HK-2 (cell line): ENCODE measurements at regions not wholly inside any gene's neighbourhood (a gene's known extent, or its start where the extent isn't known, plus 50 kb on each side); places are given as distances from the start of the nearest gene placed in this dataset.

Experiments
- DNase-seq: peaks from one replicate; pipeline ENCODE4 v3.0.0-alpha.2; 2018; ENCODE audit not compliant: unreplicated experiment

GRCh38 chr21:24131056-24131455, 1476.2 kb downstream of the MRPL39 start:
- DNase-seq = no peak

DNA sequence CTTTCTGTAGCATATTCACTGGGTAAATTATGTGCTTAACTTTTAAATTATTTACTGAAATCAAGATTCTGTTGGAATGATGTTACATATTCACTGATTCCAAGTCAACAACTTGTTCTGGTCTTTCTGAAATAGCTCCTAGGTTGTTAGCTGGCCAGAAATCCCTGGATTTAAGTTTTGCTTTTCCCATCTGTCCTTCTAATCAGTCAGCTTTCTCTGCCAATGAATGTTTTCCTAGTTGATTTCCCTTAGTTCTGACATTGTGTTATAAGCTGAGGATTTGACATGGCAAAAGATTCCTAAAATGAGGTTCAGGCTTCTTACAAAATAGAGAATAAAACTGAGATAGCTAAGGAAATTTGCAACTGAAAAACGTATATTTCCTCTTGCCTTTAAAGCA, 1479.6 kb downstream of the MRPL39 start:
- no peak for DNase-seq

DNA sequence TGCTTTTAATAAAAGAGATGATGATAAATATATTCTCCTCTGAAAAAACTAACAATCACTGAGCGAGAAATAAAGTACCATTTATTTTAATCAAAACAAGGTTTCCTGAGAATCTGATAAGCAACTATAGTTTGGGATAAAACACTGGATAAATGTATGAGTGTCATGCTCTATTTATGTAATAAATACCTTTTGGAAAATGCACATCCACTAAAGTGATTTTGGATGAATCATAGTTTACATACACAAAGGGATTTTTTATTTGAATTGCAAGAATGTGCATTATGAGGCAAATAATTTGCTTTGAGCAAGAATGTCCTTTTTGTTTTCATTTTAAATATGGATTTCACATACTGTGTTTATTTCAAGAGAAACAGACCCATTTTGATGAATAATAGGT, 1483.5 kb downstream of the MRPL39 start:
- no peak for DNase-seq

DNA sequence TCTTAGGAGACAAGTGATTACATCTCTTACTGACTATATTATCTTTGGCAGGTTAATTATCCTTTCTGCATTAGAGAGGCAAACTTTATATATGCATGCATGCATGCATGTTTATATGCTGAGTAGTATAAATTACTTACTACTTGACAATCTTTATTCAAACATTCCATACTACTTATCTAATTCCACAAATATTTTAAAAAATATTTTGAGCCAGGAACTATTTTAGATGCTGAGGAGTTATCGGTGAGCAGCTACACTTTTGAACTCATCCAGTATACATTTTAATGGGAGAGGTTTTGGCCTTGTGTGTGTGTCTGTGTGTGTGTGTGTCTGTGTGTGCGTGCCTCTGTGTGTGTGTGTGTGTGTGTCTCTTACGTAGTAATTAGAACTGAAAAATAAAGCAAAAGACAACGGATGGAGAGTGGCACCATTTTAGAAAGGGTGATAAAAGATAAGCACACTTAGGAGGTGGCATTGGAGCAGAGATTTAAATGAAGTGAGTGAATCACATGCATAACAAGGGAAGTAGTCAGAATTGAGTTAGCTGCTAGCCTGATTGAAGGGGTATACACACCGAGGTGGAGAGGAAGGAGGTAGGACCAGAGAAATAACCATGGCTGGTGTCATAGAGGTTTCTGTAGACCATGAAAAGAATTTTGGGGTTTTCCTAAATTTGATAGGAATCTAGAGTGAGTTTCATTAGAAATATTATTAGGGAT, 1488.4 kb downstream of the MRPL39 start:
- DNase-seq = no peak

DNA sequence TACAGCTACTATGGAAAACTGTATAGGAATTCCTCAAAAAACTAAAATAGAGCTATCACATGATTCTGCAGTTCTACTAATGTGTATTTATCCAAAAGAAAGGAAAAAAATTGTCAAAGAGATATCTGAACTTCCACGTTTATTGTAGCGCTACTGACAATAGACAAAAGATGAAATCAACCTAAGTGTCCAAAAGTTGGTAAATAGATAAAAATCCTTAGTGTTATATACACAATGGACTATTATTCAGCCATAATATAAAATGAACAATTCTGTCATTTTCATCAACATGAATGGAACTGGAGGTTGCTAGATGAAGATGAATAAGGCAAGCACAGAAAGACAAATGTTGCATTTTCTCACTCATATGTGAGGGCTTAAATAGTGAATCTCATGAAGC, 1492.1 kb downstream of the MRPL39 start:
- no peak for DNase-seq

GRCh38 chr21:24112020-24112419, 1495.3 kb downstream of the MRPL39 start:
- no peak for DNase-seq

GRCh38 chr21:24110846-24111245, 1496.4 kb downstream of the MRPL39 start:
- DNase-seq = no peak

DNA sequence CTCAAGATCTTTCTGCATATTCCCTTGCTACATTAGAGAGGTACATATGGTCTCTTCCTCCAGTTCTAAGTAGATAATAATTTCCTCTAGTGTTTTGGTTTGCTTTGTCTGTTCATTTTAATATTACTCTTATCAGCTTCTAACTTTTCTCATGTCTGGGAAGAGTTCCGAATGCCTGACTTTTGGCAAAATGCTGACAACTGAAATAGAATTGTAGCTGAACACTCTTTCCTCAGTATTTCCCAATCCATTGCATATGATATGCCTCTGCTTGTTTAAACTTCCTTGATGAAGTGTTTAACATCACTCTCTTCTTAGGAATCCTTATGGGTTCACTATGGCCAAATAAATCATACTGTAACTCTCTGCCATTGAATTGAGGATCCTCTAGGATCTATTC, 1510.1 kb downstream of the MRPL39 start:
- DNase-seq = no peak

- no peak for DNase-seq
These were observed 1510.6 kb downstream of the MRPL39 start for GRCh38 chr21:24096651-24097050.

DNA sequence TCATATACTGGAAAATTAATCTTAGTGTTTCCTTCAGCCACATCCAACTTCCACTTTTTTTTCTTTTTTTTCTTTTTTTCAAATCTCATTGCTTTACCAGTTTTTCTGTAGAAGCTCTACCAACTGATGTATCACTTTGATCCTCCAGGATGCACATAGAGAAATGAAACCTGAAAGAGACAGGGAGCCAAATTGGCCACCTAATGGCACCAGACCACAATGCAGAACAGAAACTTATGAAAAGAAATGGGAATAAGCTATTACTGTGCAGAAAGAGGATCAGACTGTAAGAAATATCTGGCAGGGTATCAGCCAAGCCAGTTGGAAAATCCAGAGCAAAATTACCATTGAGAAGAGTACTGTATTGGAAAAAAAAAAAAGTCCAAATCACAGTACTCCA, 1514.2 kb downstream of the MRPL39 start:
- no peak for DNase-seq

- DNase-seq = no peak
These were observed 1531.1 kb downstream of the MRPL39 start for GRCh38 chr21:24076179-24076578.

DNA sequence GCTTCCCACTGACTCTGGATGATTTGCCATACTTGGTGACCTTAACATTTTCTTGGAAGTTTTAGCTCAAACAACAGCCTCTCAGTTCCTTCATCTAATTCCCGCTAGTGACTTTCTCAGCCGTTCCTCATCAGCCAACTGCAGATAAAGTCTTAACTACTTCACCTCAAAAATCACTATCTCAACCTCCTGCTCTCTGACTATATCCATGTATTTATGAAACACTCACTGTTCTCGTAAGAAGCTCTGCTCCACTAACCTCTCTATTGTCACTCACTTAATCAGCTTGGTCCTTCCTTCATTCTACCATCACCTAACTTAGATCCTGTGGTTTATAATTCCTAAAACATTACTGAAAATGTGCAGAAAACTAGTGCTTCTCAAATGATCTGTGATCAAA, 1551.6 kb downstream of the MRPL39 start:
- DNase-seq = no peak

DNA sequence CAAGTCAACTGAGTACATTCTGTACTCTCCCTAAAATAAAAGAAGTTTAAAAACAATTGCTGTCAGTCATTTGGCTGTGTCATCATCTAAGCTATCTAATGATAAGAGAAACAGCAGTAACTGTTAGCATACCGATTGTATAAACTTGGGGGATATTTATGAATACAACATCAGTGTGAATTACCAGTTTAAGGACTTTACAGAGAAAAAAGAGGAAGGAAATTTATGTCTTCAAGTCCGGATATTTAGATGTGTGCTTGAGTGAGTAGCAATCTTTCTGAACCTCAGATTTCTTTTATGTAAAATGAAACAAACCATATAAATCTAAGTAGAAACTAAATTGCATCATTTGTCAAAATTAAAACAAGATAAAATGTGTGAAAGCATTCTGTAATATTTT, 1557.0 kb downstream of the MRPL39 start:
- DNase-seq = no peak

DNA sequence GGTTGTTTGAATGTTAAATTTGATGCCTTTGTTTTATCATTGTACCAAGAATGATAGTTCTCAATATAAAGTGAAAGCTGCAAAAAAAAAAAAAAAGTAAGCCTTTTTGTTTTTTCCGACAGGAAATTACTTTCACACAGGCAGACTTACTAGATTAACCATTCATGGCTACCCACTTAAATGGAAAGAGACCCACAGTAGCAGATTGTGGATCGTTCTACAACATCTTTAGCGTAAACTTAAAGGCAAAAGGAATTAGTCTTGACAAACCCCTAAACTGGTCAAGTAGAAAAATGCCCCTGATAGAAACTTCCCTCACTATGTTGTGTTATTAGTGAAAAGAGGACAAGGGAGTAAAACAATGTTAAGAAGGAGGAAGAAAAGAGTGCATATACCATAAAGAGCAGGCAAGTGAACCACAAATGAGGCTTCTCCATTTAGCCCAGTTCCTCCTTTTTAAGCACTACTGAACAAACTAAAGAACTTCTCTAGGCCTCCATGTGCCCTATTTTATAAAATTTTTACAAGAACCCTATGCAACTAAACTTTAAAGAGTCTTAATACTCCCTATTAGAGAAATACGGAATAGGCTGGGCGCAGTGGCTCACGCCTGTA, 1560.3 kb downstream of the MRPL39 start:
- DNase-seq = no peak

- DNase-seq = peak; percentile 37
These were observed 1561.5 kb downstream of the MRPL39 start for GRCh38 chr21:24045775-24046215.

DNA sequence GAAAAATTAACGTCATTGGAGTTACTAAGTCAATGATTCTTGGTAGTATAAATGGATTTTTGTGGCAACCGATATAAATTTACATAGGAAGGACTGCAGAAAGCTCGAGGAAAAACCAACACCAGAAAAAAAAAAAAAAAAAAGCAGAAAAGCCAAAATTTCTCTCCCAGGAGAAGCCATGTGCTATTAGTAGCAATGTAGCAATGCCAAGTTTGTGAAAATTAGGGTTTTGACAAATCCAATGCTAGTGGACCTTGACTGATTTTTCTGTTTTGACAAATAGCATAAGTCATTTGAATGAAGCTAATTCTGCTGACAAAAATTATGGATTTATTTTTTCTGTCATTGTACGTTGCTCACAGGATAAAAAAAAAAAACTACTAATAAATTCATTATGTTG, 1561.9 kb downstream of the MRPL39 start:
- DNase-seq = no peak

GRCh38 chr21:24042687-24043086, 1564.6 kb downstream of the MRPL39 start:
- DNase-seq = no peak

DNA sequence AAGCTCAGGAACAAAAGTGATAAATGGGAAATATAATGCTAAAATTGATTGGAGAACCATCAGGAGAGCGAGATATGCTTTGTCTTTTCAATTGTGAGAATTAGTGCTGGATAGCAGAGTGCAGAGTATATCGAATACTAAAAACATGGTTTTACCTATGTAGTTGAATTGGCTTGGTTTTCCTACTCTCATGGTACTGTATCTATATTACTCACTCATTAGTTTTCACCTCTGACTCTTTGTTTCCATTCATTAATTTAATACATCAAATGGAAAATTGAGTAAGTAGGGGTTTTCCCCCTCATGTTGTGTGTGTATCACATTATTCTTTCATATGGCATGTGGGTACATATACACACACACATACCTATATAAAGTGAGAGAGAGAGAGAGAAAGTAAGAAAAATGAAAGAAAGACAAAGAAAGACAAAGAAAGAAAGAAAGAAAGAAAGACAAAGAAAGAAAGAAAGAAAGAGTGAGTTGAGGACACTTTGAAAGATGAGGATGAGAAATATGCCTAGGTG, 1574.5 kb downstream of the MRPL39 start:
- no peak for DNase-seq

- no peak for DNase-seq
These were observed 1579.9 kb downstream of the MRPL39 start for GRCh38 chr21:24027396-24027795.

- DNase-seq = no peak
These were observed 1582.2 kb downstream of the MRPL39 start for GRCh38 chr21:24025101-24025500.

DNA sequence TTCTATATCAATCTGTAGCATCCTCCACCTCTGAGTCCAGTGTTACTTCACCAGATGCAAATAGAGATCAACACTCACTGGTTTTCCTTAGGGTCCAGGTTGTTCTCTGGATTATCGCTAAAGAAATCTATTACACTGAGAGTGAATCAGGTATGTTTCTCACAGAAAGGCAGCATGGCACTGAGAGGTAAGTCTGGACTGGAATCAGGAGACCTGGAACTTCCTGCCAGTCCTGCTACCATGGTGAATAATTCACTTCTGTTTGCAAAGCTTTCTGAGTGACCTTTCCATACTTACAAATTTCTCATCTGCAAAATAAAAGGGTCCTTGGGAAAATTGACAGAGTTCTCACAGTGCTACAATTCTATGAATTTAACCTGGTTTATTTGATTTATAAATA, 1583.3 kb downstream of the MRPL39 start:
- no peak for DNase-seq

- no peak for DNase-seq
These were observed 1583.9 kb downstream of the MRPL39 start for GRCh38 chr21:24023402-24023801.

DNA sequence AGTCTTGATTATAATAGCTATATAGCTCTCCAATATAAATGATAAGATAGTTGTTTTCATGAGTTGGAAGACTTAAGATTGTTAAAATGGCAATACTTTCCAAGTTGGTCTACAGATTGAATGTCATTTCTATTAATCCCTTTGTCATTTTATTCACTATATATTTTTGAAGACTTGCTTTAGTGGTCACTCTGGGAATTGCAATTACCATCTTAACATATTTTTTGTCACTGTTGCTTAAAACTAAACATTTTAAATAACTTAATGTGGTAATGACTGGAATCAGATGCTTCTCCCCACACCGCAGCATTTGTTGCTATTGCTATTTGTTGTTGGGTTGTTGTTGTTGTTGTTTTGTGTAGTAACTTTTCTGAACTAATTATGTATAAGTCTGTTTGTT, 1592.9 kb downstream of the MRPL39 start:
- DNase-seq = no peak

- DNase-seq = no peak
These were observed 1596.2 kb downstream of the MRPL39 start for GRCh38 chr21:24011087-24011486.
